ENCODE measurements at regions not wholly inside any gene's neighbourhood (a gene's known extent, or its start where the extent isn't known, plus 50 kb on each side); places are given as distances from the start of the nearest gene placed in this dataset.
A peak's percentile ranks its signal among the peaks of the same experiment; 100 is the strongest.

DNA sequence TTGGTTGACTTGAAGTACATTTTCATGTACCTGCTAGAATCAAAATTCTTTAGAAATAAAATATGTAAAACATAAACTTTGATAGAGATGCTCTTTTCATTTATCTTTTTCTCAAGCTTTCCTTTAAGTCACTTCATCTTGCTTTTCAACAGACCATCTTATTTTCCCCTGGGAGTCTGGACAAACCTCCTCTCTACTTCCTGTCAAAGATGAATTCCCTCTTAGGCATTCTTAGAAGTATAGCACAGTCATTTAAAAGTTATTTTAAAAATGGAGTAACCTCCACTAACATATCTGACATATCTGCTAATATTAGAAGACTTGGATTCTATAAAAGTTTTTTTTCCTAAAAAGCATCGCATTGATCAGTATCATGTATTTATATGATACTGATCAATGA lies 84.8 kb upstream of the PAX6 start:
- peak; percentile 78 for DNase-seq

DNA sequence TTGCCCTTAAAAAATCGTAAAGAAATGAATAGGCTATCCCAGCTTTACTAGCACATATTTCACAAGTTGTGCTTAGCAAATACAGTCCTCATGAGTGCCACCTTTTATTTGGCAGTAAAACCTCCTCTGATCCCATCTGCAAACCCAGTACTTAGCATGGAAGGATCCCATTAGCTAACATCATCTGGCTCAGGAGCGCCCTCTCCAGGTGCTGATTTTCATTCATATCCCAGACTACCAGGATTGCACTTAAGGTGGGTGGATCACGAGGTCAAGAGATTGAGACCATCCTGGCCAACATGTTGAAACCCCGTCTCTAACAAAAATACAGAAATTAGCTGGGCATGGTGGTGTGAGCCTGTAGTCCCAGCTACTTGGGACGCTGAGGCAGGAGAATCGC lies 76.1 kb upstream of the PAX6 start:
- no peak for DNase-seq

DNA sequence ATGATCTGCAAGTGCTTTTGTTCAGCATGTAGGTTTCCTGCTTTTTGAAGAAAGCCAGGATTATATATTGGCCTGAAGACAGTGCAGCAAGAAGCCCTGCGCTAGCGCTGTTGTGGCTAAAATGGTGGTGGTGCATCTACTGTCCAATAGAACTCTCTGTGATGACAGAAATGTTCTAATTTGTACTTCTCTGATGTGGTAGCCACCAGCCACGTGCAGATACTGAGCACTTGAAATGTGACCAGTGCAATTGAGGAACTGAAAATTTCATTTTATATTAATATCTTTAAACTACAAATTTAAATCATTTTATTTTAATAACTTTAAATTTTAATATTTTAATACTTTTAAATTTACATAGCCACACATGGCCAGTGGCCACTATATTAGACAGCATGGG lies 73.0 kb upstream of the PAX6 start:
- no peak for DNase-seq

DNA sequence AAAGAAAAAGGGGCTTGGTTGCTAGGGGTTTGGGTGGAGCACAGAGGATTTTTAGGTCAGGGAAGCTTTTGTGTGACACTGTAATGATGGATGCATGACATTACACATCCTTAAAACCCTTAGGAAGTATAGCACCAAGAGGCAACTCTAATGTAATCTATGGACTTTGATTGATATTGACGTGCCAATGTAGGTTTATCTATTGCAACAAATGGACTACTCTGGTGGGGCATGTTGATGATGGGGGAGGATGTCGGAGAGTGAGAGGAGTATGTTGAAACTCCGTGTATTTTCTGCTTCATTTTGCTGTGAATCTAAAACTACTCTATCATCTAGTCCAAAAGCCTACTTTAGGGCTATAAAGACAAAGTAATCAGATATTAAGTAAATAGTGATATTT lies 72.3 kb upstream of the PAX6 start:
- no peak for DNase-seq

DNA sequence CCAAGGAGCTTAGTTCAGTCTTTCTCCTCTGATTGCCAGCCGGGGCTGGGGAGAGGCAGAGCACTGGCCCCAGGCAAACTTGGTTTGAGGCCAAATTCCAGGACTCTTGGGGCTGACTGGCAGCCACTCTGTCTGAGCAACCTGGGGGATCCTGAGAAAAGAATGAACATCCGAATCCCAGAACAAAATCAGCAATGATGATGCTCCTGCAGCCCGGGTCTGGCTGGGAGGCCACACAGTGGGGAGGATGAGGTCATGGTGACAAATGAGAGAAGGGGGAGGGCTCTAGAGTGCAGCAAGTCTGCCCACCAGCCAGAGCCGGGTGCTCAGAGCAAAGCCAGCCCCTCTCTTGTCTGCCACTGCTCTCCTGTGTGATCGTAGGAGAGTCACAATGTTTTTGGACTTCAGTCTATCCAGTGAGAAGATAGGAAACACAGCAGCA lies 71.8 kb upstream of the PAX6 start:
- peak; percentile 89 for DNase-seq

DNA sequence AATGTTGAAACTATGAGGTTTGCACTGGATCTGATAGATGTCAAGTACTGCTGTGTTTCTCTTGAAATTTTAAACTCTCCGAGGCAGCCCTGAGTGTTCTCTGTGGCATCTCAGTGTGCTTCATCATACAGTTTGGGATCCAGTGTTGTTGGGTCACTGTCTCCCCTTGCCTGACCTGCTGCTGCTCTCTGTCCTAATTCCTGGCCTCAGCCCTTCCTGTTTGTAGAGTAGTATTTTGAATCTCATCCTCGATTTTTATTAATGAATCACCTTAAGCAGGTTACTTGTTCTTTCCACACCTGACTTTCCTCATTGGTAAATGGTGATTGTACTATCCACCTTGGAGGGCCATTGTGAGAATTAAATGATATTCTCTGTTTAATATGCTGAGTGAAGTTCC lies 70.7 kb upstream of the PAX6 start:
- DNase-seq, result no peak

DNA sequence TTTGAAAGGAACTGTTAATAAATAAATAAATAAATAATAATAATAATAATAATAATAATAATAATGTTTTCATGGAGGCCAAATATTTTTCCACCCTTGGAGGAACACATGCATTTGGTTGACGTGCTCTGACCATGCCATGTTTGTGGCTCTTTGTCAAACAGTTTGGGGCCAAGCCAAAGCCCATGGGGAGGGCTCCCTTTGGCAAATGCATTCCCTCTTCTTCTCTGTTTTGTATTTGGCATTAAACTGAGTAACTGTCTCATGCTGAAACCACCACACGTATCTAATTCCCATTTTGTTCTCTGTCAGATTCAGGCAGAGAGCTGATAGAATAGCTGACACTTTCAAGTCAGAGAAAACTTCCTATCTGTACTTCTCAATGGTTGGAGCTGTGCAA lies 68.6 kb upstream of the PAX6 start:
- no peak for DNase-seq

DNA sequence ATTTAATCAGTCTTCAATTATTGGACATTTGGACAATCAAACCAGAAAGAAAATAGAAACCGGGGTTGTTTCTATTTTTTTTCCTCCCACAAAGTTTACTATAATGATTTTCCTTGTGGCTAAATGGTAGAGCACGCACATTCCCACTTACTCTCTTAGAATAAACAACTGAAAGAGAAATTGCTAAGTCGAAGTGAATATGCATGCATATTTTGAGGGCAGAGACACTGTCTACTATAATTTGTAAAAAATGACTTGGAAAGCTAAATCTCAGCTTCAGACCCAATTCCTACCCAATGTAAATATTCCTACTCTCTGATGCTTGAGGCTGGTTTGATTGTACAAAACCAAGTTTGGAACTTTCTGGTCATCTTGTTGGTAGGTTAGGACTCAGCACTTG lies 66.7 kb upstream of the PAX6 start:
- no peak for DNase-seq

DNA sequence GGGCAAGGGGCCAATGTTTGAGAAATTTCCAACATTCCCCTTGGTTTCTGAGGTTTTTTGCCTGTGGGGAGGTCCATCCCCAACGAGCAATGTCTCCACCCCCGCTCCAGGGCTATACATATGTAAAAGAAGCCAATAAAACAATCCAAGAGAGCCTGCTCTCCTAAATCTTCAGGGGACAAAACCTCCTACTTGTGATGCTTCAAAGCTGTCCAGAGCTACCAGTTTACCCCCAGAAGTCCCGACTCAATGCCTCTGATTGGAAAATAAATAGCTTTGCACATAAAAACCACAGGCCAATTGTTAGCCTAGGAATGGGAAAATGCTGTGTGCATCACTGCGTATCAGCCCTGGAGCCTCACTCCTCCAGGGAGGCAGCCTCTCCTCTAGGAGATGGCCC lies 66.0 kb upstream of the PAX6 start:
- DNase-seq, result peak; percentile 35

DNA sequence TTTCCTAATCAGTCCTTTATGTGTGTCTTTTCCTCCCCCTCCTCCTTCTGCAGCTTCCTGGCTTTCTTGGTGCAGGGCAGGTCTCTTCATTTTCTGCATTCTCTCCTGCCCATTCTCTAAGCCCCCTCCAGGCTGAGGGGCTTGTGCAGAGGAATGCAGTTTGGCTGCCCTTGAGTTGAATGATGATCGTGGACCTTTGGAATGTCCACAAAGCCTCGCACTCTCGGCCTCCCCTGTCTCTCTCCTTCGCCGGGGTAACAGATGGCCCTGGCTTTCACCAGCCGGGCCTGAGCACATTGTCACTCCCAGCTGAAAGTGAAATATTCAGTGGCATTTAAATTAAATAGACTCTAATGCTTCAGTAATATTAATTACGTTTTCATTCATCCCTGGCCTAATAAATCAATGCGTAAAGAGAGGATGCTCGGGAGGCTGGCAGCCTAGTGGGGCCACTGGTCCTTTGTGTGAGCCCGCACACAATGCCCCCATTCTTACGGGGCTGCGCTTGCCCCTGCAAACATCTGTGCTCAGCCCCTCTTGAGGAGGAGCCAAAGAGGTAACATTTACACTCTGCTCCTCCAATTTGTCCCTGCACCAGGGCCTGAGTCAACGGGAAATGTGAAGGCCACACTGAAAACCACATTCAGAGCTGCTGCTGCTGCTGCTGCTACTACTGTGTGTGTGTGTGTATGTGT lies 64.9 kb upstream of the PAX6 start:
- DNase-seq, result peak; percentile 44

DNA sequence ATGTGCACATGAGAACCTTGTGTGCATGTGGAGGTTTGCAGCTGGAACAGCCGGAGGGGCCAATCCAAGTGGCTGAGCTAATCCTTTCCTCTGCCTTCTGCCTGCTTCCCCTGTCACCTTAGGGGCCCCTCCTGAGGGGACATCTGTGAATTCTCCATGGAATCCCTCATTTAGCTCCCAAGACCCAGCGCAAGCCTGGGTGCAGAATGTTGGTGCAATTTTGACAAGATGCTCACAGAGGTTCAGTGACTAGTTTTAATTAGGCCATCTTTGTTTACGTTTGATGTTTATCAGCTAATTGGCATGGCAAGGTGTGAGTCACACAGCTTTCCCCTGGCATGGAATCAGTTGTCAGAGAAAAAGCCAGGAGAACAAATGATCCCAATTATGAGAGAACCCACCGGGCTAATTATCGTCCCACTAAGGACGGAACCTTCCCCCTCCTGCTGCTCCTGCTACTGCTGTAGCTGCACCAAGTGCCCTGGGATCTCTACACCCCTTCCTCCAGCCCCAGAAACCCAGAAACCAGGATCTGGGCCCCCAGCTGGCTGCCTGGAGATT lies 63.6 kb upstream of the PAX6 start:
- DNase-seq, result no peak

DNA sequence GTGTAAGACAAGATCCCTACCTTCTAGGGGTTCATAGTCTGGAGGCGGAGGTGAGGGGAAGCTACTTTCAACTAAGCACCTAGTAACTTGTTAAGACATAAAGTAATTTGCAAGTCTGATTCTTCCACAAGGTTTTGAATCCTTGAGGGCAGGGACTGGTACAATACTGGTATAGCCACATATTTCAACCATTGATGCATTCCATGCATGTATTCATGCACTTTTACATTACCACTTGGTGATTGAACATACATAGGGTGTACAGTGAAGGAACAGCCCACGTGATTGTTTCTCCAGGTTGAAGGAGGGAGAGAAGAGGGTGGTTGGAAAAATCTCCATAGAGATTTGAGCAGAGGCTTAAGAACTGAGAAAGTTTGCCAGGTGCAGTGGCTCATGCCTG lies 62.0 kb upstream of the PAX6 start:
- DNase-seq, result no peak

DNA sequence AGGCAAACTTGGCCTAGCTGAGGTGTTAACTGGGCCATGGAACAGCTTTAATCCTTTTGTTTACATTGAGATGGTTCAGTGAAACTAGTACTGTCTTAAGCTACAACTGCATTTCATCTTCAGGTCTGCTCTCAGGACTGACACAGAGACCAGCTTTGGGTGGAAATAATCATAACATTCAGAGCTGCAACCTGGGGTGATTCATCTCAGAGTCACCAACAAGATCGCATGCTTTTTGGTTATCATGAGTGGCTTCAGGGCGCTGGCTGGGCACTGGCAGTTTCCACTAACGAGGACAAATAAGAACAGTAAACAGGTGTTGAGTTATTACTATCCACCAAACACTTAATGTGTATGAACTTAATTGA lies 60.9 kb upstream of the PAX6 start:
- DNase-seq, result no peak

DNA sequence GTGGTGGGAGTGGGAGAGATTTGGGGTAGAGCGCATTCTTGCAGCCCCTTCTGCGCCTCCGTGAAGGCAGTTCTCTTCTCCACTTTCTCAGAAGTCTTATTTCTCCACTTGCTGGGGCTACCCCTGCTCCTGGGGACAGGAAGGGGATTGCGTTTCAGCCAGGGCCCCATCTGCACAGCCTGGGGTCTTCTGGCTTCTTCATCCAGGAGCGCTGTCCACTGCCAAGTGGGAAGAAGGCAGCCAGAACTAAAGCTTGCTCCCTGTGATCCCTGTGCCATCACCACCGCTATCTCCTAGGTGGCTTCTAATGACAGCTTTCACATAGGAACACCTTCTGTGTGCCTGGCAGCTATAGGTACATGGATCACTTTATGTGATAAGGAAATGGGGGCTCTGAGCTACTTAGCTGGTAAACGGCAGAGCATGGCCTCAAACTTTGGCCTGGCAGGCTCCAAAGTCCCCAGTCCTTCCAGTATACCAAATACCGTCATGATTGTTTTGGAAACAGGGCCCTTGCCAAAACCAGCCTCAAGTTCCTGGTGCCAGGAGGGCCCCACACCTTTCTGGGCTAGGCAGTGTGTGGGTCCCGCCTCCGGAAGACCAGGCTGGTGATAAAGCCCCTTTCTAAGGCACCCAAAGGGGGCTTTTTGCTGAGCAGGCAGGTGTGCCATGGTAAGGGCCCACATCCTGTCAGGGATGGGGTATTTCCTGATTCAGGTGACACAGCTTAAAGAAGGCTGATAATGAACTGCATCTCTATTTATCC lies 60.4 kb upstream of the PAX6 start:
- DNase-seq, result no peak

DNA sequence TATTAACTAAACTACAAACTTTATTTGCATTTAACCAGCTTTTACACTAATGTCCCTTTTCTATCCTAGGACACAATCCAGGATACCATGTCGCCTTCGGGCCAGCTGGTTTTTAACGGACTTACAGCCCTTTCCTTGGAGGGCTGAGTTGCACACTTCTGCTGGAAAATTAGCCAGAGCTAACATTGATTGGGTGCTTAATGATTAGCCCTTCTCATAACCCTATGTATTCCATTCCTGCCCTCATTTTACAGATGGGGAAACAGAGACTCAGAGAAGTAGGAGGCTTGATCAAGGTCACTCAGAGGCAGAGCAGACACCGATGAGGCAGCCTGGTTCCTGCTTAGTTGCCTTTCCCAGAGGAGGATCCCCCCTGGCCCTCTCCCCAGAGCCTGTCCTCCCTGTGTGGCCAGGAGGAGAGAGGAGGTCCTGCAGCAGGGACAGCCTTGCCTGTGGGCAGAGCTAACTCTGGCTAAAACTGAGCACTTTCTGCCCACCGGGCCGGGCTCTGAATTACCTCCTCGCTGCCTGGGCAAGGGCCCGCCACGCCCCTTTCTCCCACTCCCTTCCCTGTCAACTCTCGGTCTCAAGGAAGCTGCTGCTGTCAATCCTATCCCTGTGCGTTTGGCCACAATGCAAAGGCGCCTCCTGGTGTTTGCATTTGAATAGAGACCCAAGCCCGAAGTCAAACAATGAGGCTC lies 59.6 kb upstream of the PAX6 start:
- DNase-seq, result peak; percentile 52

DNA sequence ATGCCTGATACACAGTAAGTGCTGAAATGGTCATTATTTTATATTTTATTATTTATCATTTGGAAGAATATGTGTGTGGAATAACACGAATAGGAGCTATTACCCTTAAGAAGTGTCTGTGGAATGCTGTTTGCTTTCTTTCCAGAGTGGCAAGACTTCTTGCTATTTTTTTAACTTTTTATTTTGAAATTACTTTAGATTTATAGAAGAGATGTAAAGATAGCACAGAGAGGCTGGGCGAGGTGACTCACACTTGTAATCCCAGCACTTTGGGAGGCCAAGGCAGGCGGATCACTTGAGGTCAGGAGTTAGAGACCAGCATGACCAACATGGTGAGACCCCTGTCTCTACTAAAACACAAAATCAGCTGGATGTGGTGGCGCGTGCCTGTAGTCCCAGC lies 58.9 kb upstream of the PAX6 start:
- no peak for DNase-seq

DNA sequence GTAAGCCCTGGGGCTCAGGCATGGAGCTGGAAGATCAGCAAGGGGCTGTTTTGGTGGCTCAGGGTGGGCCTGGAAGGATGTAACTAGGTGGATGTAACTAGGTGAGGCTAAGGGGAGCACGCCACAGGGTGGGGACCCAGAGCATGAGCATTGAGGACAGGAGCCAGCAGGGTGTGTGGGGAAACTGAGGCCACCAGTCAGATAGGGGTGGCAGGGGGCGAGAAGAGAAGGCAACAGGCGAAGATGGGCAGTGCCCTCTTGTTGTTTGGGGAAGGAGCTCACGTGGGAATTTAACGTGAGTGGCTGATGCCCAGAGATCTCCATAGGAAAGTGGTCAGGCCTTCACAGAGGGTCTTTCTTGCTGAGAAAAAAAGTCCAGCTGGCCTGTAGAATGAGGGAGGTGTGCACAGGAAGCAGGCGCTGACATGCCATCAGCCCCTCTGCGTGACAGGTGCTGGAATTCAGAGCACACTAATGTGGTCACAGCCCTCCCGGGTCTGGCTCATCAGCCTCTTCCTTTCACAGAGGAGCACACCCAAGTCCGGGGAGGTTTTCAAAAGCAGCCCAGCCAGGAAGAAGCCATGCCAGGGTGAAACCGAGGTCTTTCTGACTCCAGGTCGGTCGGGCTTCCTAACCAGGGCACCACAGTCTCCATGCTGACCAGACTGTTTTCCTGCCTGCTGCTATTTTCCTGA lies 54.6 kb upstream of the PAX6 start:
- DNase-seq, result no peak

DNA sequence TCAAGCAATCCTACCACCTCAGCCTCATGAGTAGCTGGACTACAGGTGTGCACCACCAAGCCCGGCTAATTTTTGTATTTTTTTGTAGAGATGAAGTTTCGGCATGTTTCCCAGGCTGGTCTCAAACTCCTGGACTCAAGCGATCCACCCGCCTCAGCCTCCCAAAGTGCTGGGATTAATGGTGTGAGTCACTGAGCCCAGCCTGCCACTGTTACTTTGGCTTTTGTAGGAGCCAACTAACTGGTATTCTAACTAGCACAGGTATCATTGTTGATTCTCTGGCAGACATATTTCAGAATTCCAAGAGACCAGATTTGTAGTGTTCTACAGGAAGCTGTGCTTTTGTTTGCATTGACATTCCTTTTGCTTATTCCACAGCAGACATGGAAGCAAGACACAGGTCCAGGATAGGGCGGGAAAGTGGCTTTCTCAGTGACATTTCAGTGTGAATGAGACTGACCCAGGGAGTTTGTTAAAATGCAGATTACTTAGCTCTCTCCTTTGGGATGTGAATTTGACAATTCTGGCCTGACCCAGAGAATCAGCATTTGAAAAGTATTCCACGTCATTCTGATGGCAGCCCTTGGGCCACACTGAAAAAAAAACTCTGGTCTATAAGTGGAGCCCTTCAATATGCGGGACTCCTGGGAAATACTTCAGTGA lies 52.2 kb upstream of the PAX6 start:
- DNase-seq, result no peak

DNA sequence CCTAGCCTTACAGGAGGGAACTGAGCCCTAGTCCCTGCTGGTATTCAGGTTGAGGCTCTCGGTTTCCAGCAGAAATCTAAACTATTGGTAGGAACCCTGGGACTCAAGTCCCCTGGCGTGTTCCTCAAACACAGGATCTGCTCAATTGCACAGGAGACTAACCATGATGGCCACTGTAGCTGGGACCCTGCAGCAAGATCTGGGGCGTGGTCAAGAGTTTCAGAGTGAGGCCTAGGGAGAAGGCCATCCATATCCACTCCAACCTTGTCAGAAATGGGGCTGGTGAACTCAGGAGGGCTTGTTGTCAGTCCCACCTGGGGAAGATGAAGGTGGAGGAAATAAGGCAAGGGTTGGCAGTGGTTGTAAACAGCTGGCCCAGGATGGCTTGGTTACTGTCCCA lies 49.9 kb upstream of the PAX6 start:
- no peak for DNase-seq
